ENCODE measurements at regions not wholly inside any gene's neighbourhood (a gene's known extent, or its start where the extent isn't known, plus 50 kb on each side); places are given as distances from the start of the nearest gene placed in this dataset.

DNA sequence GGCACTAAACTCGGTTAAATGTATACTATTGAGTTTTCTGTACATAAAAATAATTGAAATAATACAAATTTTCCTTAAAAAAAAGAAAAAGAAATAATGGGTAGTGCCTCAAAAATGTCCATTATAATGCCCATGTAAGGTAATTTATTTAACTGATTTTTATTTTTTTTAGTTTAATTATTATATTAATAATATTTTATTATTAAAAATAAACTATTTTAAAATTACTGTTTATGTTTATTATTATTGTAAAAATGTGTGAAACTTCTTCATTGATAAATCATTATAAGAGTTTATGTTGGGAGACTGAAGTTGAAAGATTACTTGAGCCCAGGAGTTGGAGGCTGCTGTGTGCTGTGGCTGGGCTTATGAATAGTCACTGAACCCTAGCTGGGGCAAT, 925.5 kb upstream of the EPHA7 start:
- TF ChIP-seq, protein P1, sequence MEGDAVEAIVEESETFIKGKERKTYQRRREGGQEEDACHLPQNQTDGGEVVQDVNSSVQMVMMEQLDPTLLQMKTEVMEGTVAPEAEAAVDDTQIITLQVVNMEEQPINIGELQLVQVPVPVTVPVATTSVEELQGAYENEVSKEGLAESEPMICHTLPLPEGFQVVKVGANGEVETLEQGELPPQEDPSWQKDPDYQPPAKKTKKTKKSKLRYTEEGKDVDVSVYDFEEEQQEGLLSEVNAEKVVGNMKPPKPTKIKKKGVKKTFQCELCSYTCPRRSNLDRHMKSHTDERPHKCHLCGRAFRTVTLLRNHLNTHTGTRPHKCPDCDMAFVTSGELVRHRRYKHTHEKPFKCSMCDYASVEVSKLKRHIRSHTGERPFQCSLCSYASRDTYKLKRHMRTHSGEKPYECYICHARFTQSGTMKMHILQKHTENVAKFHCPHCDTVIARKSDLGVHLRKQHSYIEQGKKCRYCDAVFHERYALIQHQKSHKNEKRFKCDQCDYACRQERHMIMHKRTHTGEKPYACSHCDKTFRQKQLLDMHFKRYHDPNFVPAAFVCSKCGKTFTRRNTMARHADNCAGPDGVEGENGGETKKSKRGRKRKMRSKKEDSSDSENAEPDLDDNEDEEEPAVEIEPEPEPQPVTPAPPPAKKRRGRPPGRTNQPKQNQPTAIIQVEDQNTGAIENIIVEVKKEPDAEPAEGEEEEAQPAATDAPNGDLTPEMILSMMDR (IDR thresholded peaks at IDR 0.05), result no peak
- DNase-seq (ENCODE audit: low spot score), result no peak
- no peak for ATAC-seq (ENCODE audit: low FRiP score)

DNA sequence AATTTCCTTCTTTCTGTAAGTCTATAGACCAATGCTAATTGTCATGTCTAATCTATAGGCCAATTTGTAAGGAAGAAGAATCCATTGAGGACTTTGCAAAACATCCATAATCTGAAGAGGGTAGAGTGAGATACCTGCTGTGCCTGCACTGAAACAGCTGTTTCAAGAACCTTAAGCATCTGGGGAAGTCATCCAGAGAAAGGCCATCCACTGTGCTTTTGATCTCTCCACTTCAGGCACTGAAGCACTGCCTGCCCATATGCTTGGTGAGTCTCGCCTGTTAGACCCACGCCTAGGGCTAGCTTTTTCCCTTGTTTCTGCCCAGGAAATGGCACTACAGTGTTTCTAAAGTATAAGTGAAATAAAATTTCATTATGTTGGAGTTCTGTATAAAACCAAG, 921.8 kb upstream of the EPHA7 start:
- DNase-seq (ENCODE audit: low spot score), result no peak
- TF ChIP-seq, protein P1 (IDR thresholded peaks at IDR 0.05), result no peak
- no peak for ATAC-seq (ENCODE audit: low FRiP score)

DNA sequence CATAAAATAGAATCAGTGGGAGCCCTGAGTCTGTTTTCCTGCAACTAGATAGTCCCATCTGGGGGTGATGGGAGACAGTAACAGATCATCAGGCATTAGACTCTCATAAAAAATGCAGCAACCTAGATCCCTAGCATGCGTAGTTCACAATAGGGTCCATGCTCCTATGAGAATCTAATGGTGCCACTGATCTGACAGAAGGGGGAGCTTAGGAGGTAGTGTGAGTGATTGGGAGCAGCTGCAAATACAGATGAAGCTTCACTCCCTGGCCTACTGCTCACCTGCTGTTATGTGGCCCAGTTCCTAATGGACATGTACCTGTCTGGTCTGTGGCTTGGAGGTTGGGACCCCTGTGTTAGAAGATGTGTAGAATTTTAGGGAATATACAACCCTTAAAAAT, 904.5 kb upstream of the EPHA7 start:
- DNase-seq (ENCODE audit: low spot score) (no peak), ATAC-seq (ENCODE audit: low FRiP score) (no peak)
- TF ChIP-seq, protein P1 (IDR thresholded peaks at IDR 0.05), result no peak

DNA sequence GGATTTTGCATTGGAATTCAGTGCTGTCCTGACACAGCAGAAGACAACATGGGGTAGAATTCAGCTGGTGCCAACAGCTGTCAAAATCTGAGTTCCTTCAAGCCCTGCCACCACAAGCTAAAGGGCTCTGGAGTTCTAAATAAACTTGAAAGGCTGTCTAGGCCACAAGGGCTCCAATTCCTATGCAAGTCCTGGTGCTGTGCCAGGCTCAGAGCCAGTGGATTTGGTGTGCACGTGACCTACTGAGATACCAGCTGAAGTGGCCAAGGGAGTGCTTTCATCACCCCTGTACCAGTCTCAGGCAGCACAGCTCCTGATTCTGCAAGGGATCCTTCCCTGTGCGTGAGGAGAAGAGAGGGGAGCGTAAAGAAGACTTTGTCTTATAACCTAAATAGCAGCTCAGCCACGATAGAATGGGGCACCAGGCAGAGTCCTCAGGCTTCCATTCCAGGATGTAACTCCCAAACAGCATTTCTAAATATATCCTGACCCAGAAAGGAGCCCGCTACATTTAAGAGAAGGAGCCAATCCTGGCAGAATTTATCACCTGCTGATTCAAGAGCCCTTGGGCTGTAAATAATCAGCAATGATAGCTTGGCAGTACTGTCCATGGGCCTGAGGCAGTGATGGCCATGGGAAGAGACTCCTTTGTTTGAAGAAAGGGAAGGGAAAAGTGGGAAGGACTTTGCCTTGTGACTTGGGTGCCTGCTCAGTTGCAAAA, 881.2 kb upstream of the EPHA7 start:
- ATAC-seq (ENCODE audit: low FRiP score) (no peak), DNase-seq (ENCODE audit: low spot score) (no peak)
- TF ChIP-seq, protein P1 (IDR thresholded peaks at IDR 0.05), result no peak

DNA sequence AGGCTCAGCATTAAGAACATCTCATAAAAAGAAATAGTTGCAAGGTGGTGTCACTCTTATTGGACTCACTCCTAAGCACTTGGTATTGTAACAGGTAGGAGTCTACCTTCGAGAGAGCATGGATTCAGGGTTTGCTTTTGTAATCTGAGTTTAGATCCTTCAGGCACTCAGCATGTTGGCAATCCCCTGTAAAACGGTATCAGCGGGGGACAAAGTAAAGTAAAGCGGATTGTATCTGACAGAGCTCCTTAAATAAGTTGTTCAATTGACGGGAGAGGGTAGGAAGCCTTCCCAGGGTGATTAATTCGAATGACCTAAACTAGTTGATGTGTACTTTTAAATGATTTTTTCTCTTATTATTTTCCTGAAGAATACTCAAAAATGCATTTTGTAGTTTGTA, 869.8 kb upstream of the EPHA7 start:
- ATAC-seq (ENCODE audit: low FRiP score), result no peak
- TF ChIP-seq, protein P1 (IDR thresholded peaks at IDR 0.05), result no peak
- DNase-seq (ENCODE audit: low spot score), result no peak

DNA sequence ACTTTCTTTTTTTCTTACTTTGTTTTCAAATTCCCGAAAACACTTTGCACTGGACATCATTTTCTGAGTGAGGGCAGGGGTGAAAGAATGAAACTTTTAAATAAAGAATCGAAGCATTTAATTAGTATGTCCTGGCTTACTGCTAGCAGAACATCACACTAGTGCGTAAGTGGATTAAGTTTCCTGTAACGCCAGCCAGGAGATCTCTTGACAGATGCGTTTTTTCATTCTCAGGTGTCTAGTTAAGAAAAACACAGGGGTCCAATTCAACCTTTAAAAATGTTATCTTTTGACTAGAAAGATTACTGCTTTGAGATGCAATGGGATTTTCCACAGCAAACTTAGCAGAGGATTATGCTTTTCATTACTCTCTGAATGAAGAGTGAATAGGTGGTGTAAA, 858.8 kb upstream of the EPHA7 start:
- DNase-seq (ENCODE audit: low spot score) (no peak), ATAC-seq (ENCODE audit: low FRiP score) (no peak)
- TF ChIP-seq, protein P1 (IDR thresholded peaks at IDR 0.05), result no peak

DNA sequence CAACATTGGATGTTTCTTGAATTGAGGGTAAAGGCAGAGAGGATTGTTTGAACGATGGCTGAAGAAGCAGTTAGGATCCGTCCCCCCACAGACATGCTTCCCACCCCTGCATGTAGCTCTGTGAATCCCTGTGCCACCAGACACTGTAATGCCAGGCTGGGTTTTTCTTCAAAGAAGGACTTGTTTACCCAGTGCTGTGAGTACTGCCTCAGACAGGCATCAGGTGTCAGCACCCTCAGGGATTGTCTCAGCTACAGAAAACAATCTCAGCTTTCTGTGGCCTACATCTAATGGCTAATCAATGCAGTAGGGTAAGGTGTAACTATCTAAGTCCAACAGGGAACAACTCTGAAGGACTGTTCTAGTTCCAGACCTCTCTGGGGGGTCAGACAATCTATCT, 853.0 kb upstream of the EPHA7 start:
- ATAC-seq (ENCODE audit: low FRiP score) (no peak), DNase-seq (ENCODE audit: low spot score) (no peak)
- TF ChIP-seq, protein P1 (IDR thresholded peaks at IDR 0.05), result no peak
